GM23338 (cell line): ENCODE measurements at regions not wholly inside any gene's neighbourhood (a gene's known extent, or its start where the extent isn't known, plus 50 kb on each side); places are given as distances from the start of the nearest gene placed in this dataset.

Experiments used
- ATAC-seq: fragments of 200-7000 bp; cut with Tn5 transposase; 3 replicates; pipeline ENCODE4 v1.9.1; 2020
- DNase-seq: peaks from one replicate; pipeline ENCODE4 v3.0.0-alpha.2; 2015; ENCODE audit warnings: low spot score
- H2AFZ ChIP-seq: fragments of 200-600 bp; sonication (generic); 2 replicates; pipeline ENCODE4 v1.8.0; 2016; ENCODE audit warnings: antibody characterized with exemption, mild to moderate bottlenecking, moderate library complexity
- H3F3A ChIP-seq: fragments of 200-600 bp; sonication (generic); replicated peaks from 2 replicates; pipeline ENCODE4 v1.8.0; 2017; ENCODE audit warnings: antibody characterized with exemption, mixed run types, low read depth
- H3K27ac ChIP-seq: fragments of 200-600 bp; sonication (generic); 2 replicates; pipeline ENCODE4 v1.6.1; 2016; ENCODE audit warnings: low read depth
- H3K27me3 ChIP-seq: fragments of 200-600 bp; sonication (generic); 2 replicates; pipeline ENCODE4 v1.8.0; 2016; ENCODE audit warnings: mild to moderate bottlenecking, mixed run types, moderate library complexity; ENCODE audit not compliant: insufficient read depth
- H3K36me3 ChIP-seq: fragments of 200-600 bp; sonication (generic); 2 replicates; pipeline ENCODE4 v1.8.0; 2016; ENCODE audit warnings: mild to moderate bottlenecking; ENCODE audit not compliant: insufficient read depth
- H3K4me1 ChIP-seq: fragments of 200-600 bp; sonication (generic); 2 replicates; pipeline ENCODE4 v1.8.0; 2016; ENCODE audit warnings: mild to moderate bottlenecking, moderate library complexity; ENCODE audit not compliant: insufficient read depth
- H3K4me2 ChIP-seq: fragments of 200-600 bp; sonication (generic); 2 replicates; pipeline ENCODE4 v1.7.1; 2017; ENCODE audit warnings: mixed run types
- H3K4me3 ChIP-seq: fragments of 200-600 bp; sonication (generic); 2 replicates; pipeline ENCODE4 v1.6.1; 2016; ENCODE audit warnings: mixed run types
- H3K79me2 ChIP-seq: fragments of 200-600 bp; sonication (generic); replicated peaks from 2 replicates; pipeline ENCODE4 v1.8.0; 2017; ENCODE audit warnings: mild to moderate bottlenecking; ENCODE audit not compliant: insufficient read depth
- H3K9me2 ChIP-seq: fragments of 200-600 bp; sonication (generic); 2 replicates; pipeline ENCODE4 v1.8.0; 2017; ENCODE audit not compliant: insufficient read depth
- H4K20me1 ChIP-seq: fragments of 200-600 bp; sonication (generic); replicated peaks from 2 replicates; pipeline ENCODE4 v1.8.0; 2017; ENCODE audit warnings: mild to moderate bottlenecking; ENCODE audit not compliant: insufficient read depth
- H3K27ac Mint-ChIP-seq: 2 replicates; pipeline ENCODE4 v1.8.0; 2020; ENCODE audit warnings: inconsistent platforms, mild to moderate bottlenecking, moderate library complexity, mixed read lengths
- H3K27me3 Mint-ChIP-seq: 3 replicates; pipeline ENCODE4 v1.8.0; 2022; ENCODE audit warnings: low read depth, mild to moderate bottlenecking, moderate library complexity, mixed read lengths, inconsistent platforms; ENCODE audit not compliant: insufficient read depth, poor library complexity
- H3K36me3 Mint-ChIP-seq: 3 replicates; pipeline ENCODE4 v1.8.0; 2021; ENCODE audit warnings: low read depth, mild to moderate bottlenecking, inconsistent platforms, moderate library complexity, mixed read lengths
- H3K4me1 Mint-ChIP-seq: 3 replicates; pipeline ENCODE4 v1.8.0; 2020; ENCODE audit warnings: mild to moderate bottlenecking, inconsistent platforms, mixed read lengths
- H3K4me3 Mint-ChIP-seq: 3 replicates; pipeline ENCODE4 v1.8.0; 2021; ENCODE audit warnings: moderate library complexity, mild to moderate bottlenecking, inconsistent platforms, mixed read lengths
- H3K9me3 Mint-ChIP-seq: 3 replicates; pipeline ENCODE4 v1.8.0; 2020; ENCODE audit warnings: moderate library complexity, mild to moderate bottlenecking, inconsistent platforms, mixed read lengths
- EZH2 ChIP-seq: fragments of 200-600 bp; sonication (generic); IDR thresholded peaks from one replicate; pipeline ENCODE4 v1.8.0; 2017; ENCODE audit warnings: antibody characterized with exemption, mild to moderate bottlenecking, low read depth; ENCODE audit not compliant: unreplicated experiment
- EZH2phosphoT487 ChIP-seq: fragments of 200-600 bp; sonication (generic); IDR thresholded peaks from one replicate; pipeline ENCODE4 v1.8.1; 2018; ENCODE audit warnings: antibody characterized with exemption; ENCODE audit not compliant: unreplicated experiment
- NANOG ChIP-seq: IDR thresholded peaks from 2 replicates; pipeline ENCODE4 v1.6.1; 2016; ENCODE audit warnings: antibody characterized with exemption, borderline replicate concordance
- ZNF114 ChIP-seq: fragments of 250-450 bp; sonication (Bioruptor Pico); IDR thresholded peaks from 2 replicates; pipeline ENCODE4 v1.5.0; 2020; ENCODE audit warnings: mild to moderate bottlenecking, moderate library complexity
- ZNF331 ChIP-seq: fragments of 250-450 bp; sonication (Bioruptor Pico); IDR thresholded peaks from 2 replicates; pipeline ENCODE4 v1.5.0; 2020; ENCODE audit warnings: low read depth, mild to moderate bottlenecking, moderate library complexity
- TF ChIP-seq, protein P1 (sequence below): fragments of 250-450 bp; sonication (Bioruptor Pico); IDR thresholded peaks from 2 replicates; pipeline ENCODE4 v1.5.0; 2020; ENCODE audit warnings: mild to moderate bottlenecking, moderate library complexity
- TF ChIP-seq, protein P2 (sequence below), 2 experiments: fragments of 200-600 bp in 1 of 2; sonication (generic) in 1 of 2; conservative IDR thresholded peaks; 2 replicates each; pipeline versions ENCODE4 v1.5.1 to v1.6.1; 2016 to 2017; ENCODE audit warnings: antibody characterized with exemption in 2 of 2, low read depth in 2 of 2, mild to moderate bottlenecking in 2 of 2, moderate library complexity in 1 of 2
- TF ChIP-seq, protein P3 (sequence below): IDR thresholded peaks from 2 replicates; pipeline ENCODE4 v1.6.1; 2016; ENCODE audit warnings: antibody characterized with exemption

DNA sequence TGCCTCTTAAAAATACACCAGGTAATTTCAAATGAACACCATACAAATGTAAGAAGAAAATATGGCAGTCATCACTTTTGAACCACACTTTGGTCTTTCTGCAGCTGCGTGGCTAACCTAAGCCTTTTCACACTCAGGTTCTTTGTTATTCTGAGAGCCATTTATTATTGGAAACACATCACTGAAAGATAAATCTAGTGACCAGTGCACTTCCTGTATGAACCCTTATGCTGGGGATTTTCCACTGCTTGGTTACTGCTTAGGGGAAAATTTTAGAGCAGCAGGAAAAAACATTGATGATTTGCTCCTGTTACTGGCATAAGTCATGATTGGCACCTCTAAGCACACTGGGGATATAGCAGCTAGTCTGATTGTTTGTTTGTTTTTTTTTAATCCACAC lies 58.6 kb upstream of the RANBP3L start:
- peaks cover 1% of the 10 kb centered on the region for H3K27me3 Mint-ChIP-seq
- TF ChIP-seq, protein P1, sequence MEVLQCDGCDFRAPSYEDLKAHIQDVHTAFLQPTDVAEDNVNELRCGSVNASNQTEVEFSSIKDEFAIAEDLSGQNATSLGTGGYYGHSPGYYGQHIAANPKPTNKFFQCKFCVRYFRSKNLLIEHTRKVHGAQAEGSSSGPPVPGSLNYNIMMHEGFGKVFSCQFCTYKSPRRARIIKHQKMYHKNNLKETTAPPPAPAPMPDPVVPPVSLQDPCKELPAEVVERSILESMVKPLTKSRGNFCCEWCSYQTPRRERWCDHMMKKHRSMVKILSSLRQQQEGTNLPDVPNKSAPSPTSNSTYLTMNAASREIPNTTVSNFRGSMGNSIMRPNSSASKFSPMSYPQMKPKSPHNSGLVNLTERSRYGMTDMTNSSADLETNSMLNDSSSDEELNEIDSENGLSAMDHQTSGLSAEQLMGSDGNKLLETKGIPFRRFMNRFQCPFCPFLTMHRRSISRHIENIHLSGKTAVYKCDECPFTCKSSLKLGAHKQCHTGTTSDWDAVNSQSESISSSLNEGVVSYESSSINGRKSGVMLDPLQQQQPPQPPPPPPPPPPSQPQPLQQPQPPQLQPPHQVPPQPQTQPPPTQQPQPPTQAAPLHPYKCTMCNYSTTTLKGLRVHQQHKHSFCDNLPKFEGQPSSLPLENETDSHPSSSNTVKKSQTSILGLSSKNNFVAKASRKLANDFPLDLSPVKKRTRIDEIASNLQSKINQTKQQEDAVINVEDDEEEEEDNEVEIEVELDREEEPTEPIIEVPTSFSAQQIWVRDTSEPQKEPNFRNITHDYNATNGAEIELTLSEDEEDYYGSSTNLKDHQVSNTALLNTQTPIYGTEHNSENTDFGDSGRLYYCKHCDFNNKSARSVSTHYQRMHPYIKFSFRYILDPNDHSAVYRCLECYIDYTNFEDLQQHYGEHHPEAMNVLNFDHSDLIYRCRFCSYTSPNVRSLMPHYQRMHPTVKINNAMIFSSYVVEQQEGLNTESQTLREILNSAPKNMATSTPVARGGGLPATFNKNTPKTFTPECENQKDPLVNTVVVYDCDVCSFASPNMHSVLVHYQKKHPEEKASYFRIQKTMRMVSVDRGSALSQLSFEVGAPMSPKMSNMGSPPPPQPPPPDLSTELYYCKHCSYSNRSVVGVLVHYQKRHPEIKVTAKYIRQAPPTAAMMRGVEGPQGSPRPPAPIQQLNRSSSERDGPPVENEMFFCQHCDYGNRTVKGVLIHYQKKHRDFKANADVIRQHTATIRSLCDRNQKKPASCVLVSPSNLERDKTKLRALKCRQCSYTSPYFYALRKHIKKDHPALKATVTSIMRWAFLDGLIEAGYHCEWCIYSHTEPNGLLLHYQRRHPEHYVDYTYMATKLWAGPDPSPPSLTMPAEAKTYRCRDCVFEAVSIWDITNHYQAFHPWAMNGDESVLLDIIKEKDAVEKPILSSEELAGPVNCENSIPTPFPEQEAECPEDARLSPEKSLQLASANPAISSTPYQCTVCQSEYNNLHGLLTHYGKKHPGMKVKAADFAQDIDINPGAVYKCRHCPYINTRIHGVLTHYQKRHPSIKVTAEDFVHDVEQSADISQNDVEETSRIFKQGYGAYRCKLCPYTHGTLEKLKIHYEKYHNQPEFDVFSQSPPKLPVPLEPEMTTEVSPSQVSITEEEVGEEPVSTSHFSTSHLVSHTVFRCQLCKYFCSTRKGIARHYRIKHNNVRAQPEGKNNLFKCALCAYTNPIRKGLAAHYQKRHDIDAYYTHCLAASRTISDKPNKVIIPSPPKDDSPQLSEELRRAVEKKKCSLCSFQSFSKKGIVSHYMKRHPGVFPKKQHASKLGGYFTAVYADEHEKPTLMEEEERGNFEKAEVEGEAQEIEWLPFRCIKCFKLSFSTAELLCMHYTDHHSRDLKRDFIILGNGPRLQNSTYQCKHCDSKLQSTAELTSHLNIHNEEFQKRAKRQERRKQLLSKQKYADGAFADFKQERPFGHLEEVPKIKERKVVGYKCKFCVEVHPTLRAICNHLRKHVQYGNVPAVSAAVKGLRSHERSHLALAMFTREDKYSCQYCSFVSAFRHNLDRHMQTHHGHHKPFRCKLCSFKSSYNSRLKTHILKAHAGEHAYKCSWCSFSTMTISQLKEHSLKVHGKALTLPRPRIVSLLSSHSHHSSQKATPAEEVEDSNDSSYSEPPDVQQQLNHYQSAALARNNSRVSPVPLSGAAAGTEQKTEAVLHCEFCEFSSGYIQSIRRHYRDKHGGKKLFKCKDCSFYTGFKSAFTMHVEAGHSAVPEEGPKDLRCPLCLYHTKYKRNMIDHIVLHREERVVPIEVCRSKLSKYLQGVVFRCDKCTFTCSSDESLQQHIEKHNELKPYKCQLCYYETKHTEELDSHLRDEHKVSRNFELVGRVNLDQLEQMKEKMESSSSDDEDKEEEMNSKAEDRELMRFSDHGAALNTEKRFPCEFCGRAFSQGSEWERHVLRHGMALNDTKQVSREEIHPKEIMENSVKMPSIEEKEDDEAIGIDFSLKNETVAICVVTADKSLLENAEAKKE (CRISPR knock-in tag) = no peak
- TF ChIP-seq, protein P2, sequence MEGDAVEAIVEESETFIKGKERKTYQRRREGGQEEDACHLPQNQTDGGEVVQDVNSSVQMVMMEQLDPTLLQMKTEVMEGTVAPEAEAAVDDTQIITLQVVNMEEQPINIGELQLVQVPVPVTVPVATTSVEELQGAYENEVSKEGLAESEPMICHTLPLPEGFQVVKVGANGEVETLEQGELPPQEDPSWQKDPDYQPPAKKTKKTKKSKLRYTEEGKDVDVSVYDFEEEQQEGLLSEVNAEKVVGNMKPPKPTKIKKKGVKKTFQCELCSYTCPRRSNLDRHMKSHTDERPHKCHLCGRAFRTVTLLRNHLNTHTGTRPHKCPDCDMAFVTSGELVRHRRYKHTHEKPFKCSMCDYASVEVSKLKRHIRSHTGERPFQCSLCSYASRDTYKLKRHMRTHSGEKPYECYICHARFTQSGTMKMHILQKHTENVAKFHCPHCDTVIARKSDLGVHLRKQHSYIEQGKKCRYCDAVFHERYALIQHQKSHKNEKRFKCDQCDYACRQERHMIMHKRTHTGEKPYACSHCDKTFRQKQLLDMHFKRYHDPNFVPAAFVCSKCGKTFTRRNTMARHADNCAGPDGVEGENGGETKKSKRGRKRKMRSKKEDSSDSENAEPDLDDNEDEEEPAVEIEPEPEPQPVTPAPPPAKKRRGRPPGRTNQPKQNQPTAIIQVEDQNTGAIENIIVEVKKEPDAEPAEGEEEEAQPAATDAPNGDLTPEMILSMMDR (conservative IDR thresholded peaks at IDR 0.05; ENCODE audit: low read depth in 2 of 2) = no peak
- no peak for TF ChIP-seq NANOG
- no peak for TF ChIP-seq EZH2phosphoT487
- no peak for TF ChIP-seq ZNF114 (CRISPR knock-in tag)
- no peak for TF ChIP-seq ZNF331 (CRISPR knock-in tag)
- TF ChIP-seq, protein P3, sequence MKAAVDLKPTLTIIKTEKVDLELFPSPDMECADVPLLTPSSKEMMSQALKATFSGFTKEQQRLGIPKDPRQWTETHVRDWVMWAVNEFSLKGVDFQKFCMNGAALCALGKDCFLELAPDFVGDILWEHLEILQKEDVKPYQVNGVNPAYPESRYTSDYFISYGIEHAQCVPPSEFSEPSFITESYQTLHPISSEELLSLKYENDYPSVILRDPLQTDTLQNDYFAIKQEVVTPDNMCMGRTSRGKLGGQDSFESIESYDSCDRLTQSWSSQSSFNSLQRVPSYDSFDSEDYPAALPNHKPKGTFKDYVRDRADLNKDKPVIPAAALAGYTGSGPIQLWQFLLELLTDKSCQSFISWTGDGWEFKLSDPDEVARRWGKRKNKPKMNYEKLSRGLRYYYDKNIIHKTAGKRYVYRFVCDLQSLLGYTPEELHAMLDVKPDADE = no peak
- TF ChIP-seq EZH2 = no peak
- Histone ChIP-seq H3K4me3 (no peak overlapping the region), H3K4me1 (no peaks in the 10 kb centered on the region), H3K4me2 (no peak overlapping the region), H4K20me1 (no peaks in the 10 kb centered on the region), H3K36me3 (no peaks in the 10 kb centered on the region), H3K9me2 (no peaks in the 10 kb centered on the region), H2AFZ (no peak overlapping the region), H3K27me3 (no peaks in the 10 kb centered on the region), H3K79me2 (no peaks in the 10 kb centered on the region), H3F3A (no peaks in the 10 kb centered on the region), H3K27ac (no peak overlapping the region)
- no peak for ATAC-seq
- no peaks in the 10 kb centered on the region for H3K9me3 Mint-ChIP-seq
- no peaks in the 10 kb centered on the region for H3K36me3 Mint-ChIP-seq
- no peak for DNase-seq
- no peak overlapping the region for H3K4me3 Mint-ChIP-seq
- H3K27ac Mint-ChIP-seq = no peak overlapping the region
- H3K4me1 Mint-ChIP-seq = peaks cover 17% of the 10 kb centered on the region; the same call in 2 of the 3 replicates
